ENCODE measurements at regions not wholly inside any gene's neighbourhood (a gene's known extent, or its start where the extent isn't known, plus 50 kb on each side); places are given as distances from the start of the nearest gene placed in this dataset.
A peak's percentile ranks its signal among the peaks of the same experiment; 100 is the strongest.

- DNase-seq: no peak
Measured at GRCh38 chr3:64354956-64355355, 129.7 kb upstream of the PRICKLE2 start.

- no peak for DNase-seq
Measured at GRCh38 chr3:64354221-64354620, 129.0 kb upstream of the PRICKLE2 start.

- DNase-seq: peak in 1 of 2 donors; percentile 64
Measured at GRCh38 chr3:64353226-64353625, 128.0 kb upstream of the PRICKLE2 start.

GRCh38 chr3:64352639-64352992 is 127.3 kb upstream of the PRICKLE2 start:
- no peak for DNase-seq

- DNase-seq: no peak
Measured at GRCh38 chr3:64351713-64352638, 126.7 kb upstream of the PRICKLE2 start.

- no peak for DNase-seq
Measured at GRCh38 chr3:64349551-64349950, 124.3 kb upstream of the PRICKLE2 start.

GRCh38 chr3:64345371-64345770 is 120.1 kb upstream of the PRICKLE2 start:
- peak; percentile 89 to 93 for DNase-seq

GRCh38 chr3:64344721-64345207 is 119.5 kb upstream of the PRICKLE2 start:
- no peak for DNase-seq

- DNase-seq: no peak
Measured at GRCh38 chr3:64343689-64344430, 118.6 kb upstream of the PRICKLE2 start.

- DNase-seq: no peak
Measured at GRCh38 chr3:64342940-64343688, 117.8 kb upstream of the PRICKLE2 start.

GRCh38 chr3:64341296-64341695 is 116.0 kb upstream of the PRICKLE2 start:
- no peak for DNase-seq

GRCh38 chr3:64340641-64341101 is 115.4 kb upstream of the PRICKLE2 start:
- DNase-seq: no peak

GRCh38 chr3:64336488-64336887 is 111.2 kb upstream of the PRICKLE2 start:
- DNase-seq: no peak

GRCh38 chr3:64332459-64333350 is 107.4 kb upstream of the PRICKLE2 start:
- no peak for DNase-seq

GRCh38 chr3:64331605-64332004 is 106.3 kb upstream of the PRICKLE2 start:
- no peak for DNase-seq

- no peak for DNase-seq
Measured at GRCh38 chr3:64329037-64329436, 103.8 kb upstream of the PRICKLE2 start.

- peak in 1 of 2 donors; percentile 58 for DNase-seq
Measured at GRCh38 chr3:64327100-64327804, 102.0 kb upstream of the PRICKLE2 start.

- peak in 1 of 2 donors; percentile 54 for DNase-seq
Measured at GRCh38 chr3:64321747-64322146, 96.5 kb upstream of the PRICKLE2 start.

GRCh38 chr3:64319391-64319790 is 94.1 kb upstream of the PRICKLE2 start:
- DNase-seq: no peak

- no peak for DNase-seq
Measured at GRCh38 chr3:64318668-64319271, 93.5 kb upstream of the PRICKLE2 start.
